ENCODE measurements at regions not wholly inside any gene's neighbourhood (a gene's known extent, or its start where the extent isn't known, plus 50 kb on each side); places are given as distances from the start of the nearest gene placed in this dataset.

GRCh38 chrX:39605866-39606265 lies 491.9 kb downstream of the BCOR start:
- no peak overlapping the region for H3K27ac ChIP-seq
- no peak for TF ChIP-seq CTCF (conservative IDR thresholded peaks at IDR 0.05)

GRCh38 chrX:39609941-39610340 lies 487.8 kb downstream of the BCOR start:
- TF ChIP-seq CTCF (conservative IDR thresholded peaks at IDR 0.05), result no peak

GRCh38 chrX:39611468-39611867 lies 486.3 kb downstream of the BCOR start:
- no peak overlapping the region for H3K27ac ChIP-seq
- TF ChIP-seq CTCF (conservative IDR thresholded peaks at IDR 0.05), result no peak

More at GRCh38 chrX:39609941-39610340, 487.8 kb downstream of the BCOR start:
- H3K27ac ChIP-seq, result no peak overlapping the region

DNA sequence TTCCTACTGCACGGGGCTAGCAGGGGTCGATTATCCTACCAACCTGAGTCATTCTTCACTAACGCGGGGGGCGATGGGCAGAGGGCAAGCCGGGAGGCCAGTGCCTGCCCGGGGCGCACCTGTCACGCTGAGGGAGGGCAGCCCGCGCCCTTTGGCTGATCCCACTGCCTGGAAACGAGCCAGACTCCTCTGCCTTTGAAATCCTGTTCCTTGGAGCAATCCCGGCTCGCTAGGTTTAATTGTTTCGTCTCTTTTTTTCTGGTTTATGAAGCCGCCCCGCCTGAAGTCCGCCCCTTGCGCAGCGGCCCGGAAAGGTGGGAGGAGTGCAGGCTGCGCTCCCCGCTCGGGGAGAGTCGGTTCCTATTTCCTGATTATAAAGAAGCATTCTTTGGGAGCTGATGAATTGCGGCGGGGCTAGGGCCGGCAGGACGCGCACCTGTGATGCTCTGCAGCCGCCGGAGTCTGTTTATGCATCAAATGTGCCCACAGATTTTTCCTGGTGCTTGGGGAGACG lies 484.2 kb downstream of the BCOR start:
- H3K27ac ChIP-seq, result peak overlapping the region; percentile 9; the same call in 1 of the 2 replicates
- no peak for TF ChIP-seq CTCF (conservative IDR thresholded peaks at IDR 0.05)

DNA sequence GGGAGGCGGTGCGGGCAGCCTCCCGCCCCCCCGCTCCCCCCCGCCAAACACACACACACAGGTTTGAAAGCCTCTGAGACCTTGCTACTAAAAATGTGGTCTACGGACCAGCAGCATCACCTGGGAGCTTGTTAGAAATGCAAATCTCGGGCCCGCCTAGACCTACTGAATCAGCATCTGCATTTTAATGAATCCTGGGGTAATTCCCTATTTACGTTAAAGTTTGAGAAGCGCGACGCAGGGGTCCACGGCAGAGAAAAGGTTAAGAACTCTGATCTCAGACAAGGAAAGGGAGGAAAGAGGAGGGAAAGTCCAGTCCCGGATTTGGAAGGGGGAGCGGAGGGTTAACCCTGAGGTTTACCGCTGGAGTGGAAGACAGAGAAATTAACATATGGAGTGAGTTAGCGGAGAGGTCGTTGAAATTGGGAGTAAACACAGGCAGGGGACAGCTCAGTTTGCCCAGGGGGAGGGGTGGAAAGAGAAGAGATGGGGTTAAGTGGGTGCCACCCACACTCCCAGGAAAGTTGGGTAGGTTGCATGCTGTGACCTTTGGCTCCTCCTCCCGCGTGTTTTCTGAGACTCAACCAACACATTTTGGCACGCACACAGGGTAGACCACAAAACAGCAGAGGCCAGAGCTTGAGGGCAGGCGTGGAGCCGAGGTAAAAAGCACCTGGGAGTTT lies 483.6 kb downstream of the BCOR start:
- no peak for TF ChIP-seq CTCF (conservative IDR thresholded peaks at IDR 0.05)
- peak overlapping the region; percentile 9; the same call in 1 of the 2 replicates for H3K27ac ChIP-seq

GRCh38 chrX:39614680-39614998 lies 483.1 kb downstream of the BCOR start:
- no peak for TF ChIP-seq CTCF (conservative IDR thresholded peaks at IDR 0.05)
- H3K27ac ChIP-seq, result no peak overlapping the region

DNA sequence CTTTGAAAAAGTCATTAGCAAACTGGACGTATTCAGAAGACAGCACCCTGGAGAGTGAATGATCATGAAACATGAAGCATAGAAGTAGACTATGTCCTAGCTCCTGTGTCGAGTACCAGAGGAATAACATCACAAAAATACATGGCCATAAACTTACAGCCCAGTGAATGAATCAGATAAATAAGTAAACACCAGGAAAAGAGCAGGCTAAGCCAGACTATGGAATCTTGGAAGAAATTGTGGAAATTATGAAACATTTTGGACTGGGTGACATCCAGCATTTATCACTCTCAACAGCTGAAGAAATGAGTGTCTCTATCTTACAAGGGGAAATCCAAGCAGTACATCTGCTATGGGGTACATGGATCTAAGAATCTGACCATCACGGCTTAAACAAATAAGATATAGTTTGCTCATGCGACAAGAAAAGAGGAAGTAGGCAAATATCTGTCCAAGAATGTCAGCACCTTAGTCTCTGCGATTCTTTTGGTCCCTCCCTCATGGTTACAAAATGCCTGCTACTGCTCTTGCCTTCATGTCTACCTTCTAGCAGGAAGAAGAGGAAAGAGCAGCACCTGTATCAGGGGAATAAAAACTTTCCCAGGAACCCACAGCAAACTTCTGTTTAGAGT lies 481.5 kb downstream of the BCOR start:
- TF ChIP-seq CTCF (conservative IDR thresholded peaks at IDR 0.05), result no peak
- no peak overlapping the region for H3K27ac ChIP-seq

Data from VCaP (cell line).